ENCODE measurements at regions not wholly inside any gene's neighbourhood (a gene's known extent, or its start where the extent isn't known, plus 50 kb on each side); places are given as distances from the start of the nearest gene placed in this dataset.

- no peaks in the 10 kb centered on the region for H3K4me1 ChIP-seq
- no peak for TF ChIP-seq CTCF (IDR thresholded peaks at IDR 0.05; ENCODE audit: low read depth, low read length)
- H3K4me3 ChIP-seq (ENCODE audit: low read depth, low read length), result no peak overlapping the region
- no peak for DNase-seq
- no peaks in the 10 kb centered on the region for H3K9me3 ChIP-seq
- no peaks in the 10 kb centered on the region for H3K36me3 ChIP-seq
- peaks cover 17% of the 10 kb centered on the region for H3K27me3 ChIP-seq
Observed at GRCh38 chr3:70854108-70854507, 541.7 kb upstream of the MDFIC2 start.

GRCh38 chr3:70853161-70853944, 540.9 kb upstream of the MDFIC2 start:
- no peak for TF ChIP-seq CTCF (IDR thresholded peaks at IDR 0.05; ENCODE audit: low read depth, low read length)
- Histone ChIP-seq H3K36me3 (no peaks in the 10 kb centered on the region), H3K4me1 (no peaks in the 10 kb centered on the region), H3K27me3 (peaks cover 17% of the 10 kb centered on the region), H3K4me3 (ENCODE audit: low read depth, low read length) (no peak overlapping the region), H3K9me3 (no peaks in the 10 kb centered on the region)
- no peak for DNase-seq

GRCh38 chr3:70849911-70850699, 537.7 kb upstream of the MDFIC2 start:
- Histone ChIP-seq H3K27me3 (peaks cover 12% of the 10 kb centered on the region), H3K36me3 (no peaks in the 10 kb centered on the region), H3K9me3 (no peaks in the 10 kb centered on the region), H3K4me3 (ENCODE audit: low read depth, low read length) (no peak overlapping the region), H3K4me1 (no peaks in the 10 kb centered on the region)
- no peak for DNase-seq
- TF ChIP-seq CTCF (IDR thresholded peaks at IDR 0.05; ENCODE audit: low read depth, low read length), result no peak

- H3K9me3 ChIP-seq, result no peaks in the 10 kb centered on the region
- H3K27me3 ChIP-seq, result no peaks in the 10 kb centered on the region; the same call in none of the 2 replicates
- H3K36me3 ChIP-seq, result no peaks in the 10 kb centered on the region
- no peaks in the 10 kb centered on the region for H3K4me1 ChIP-seq
- DNase-seq, result no peak
- H3K4me3 ChIP-seq (ENCODE audit: low read depth, low read length), result no peak overlapping the region
- TF ChIP-seq CTCF (IDR thresholded peaks at IDR 0.05; ENCODE audit: low read depth, low read length), result no peak
Observed at GRCh38 chr3:70840106-70840870, 527.9 kb upstream of the MDFIC2 start.

- Histone ChIP-seq H3K4me3 (ENCODE audit: low read depth, low read length) (no peak overlapping the region), H3K4me1 (no peaks in the 10 kb centered on the region), H3K27me3 (no peaks in the 10 kb centered on the region; the same call in 1 of the 2 replicates), H3K9me3 (no peaks in the 10 kb centered on the region), H3K36me3 (no peaks in the 10 kb centered on the region)
- DNase-seq, result no peak
- no peak for TF ChIP-seq CTCF (IDR thresholded peaks at IDR 0.05; ENCODE audit: low read depth, low read length)
Observed at GRCh38 chr3:70833239-70833960, 521.0 kb upstream of the MDFIC2 start.

Data from BE2C (cell line).